GM12878 (cell line): ENCODE measurements at regions not wholly inside any gene's neighbourhood (a gene's known extent, or its start where the extent isn't known, plus 50 kb on each side); places are given as distances from the start of the nearest gene placed in this dataset.

Source experiments
- ATF3 ChIP-seq: IDR thresholded peaks from 2 replicates; pipeline ENCODE4 v1.6.1; 2011; ENCODE audit warnings: low read depth, mild to moderate bottlenecking, low read length, moderate library complexity, borderline replicate concordance; ENCODE audit errors: extremely low read depth
- DPF2 ChIP-seq: fragments of 450-650 bp; IDR thresholded peaks from 2 replicates; pipeline ENCODE4 v1.6.1; 2017; ENCODE audit warnings: mild to moderate bottlenecking
- ETV6 ChIP-seq, 2 experiments: fragments of 450-650 bp in 1 of 2; IDR thresholded peaks in 1 of 2; conservative IDR thresholded peaks in 1 of 2; 2 replicates each; pipeline ENCODE4 v1.6.1; 2014; ENCODE audit warnings: antibody characterized with exemption in 1 of 2, borderline replicate concordance in 1 of 2, low read depth in 1 of 2, mild to moderate bottlenecking in 1 of 2, moderate library complexity in 1 of 2
- EZH2 ChIP-seq: IDR thresholded peaks from 2 replicates; pipeline ENCODE4 v1.6.1; 2012; ENCODE audit warnings: low read depth, mild to moderate bottlenecking, control low read depth, inconsistent platforms, low read length, borderline replicate concordance; ENCODE audit not compliant: control insufficient read depth
- FOS ChIP-seq: IDR thresholded peaks from 3 replicates; pipeline ENCODE4 v1.6.1; 2011; ENCODE audit warnings: borderline replicate concordance; ENCODE audit not compliant: insufficient read length; ENCODE audit errors: extremely low read depth
- GABPA ChIP-seq: IDR thresholded peaks from 2 replicates; pipeline ENCODE4 v1.6.1; 2014; ENCODE audit warnings: antibody characterized with exemption, low read depth, mild to moderate bottlenecking, inconsistent platforms
- POLR2A ChIP-seq: IDR thresholded peaks from 2 replicates; pipeline ENCODE4 v1.6.1; 2011; ENCODE audit warnings: low read depth, mild to moderate bottlenecking, low read length
- REST ChIP-seq: IDR thresholded peaks from 2 replicates; pipeline ENCODE4 v1.6.1; 2012; ENCODE audit warnings: mild to moderate bottlenecking, low read depth, low read length
- SIN3A ChIP-seq: IDR thresholded peaks from 2 replicates; pipeline ENCODE4 v1.6.1; 2012; ENCODE audit warnings: low read depth, low read length, improper control_type of control experiment
- SKIL ChIP-seq: fragments of 450-650 bp; IDR thresholded peaks from 2 replicates; pipeline ENCODE4 v1.6.1; 2017; ENCODE audit warnings: mild to moderate bottlenecking, low read depth, inconsistent platforms; ENCODE audit not compliant: poor library complexity, severe bottlenecking
- SREBF1 ChIP-seq: IDR thresholded peaks from 2 replicates; pipeline ENCODE4 v1.6.1; 2012; ENCODE audit warnings: mild to moderate bottlenecking, low read length
- TAF1 ChIP-seq: IDR thresholded peaks from 2 replicates; pipeline ENCODE4 v1.6.1; 2011; ENCODE audit warnings: mild to moderate bottlenecking, low read depth, low read length, borderline replicate concordance

GRCh38 chrX:7233580-7234406 lies 85.8 kb upstream of the PUDP start:
- TF ChIP-seq TAF1 (no peak), ATF3 (no peak), POLR2A (no peak), SREBF1 (no peak), GABPA (no peak), EZH2 (no peak), ETV6 (conservative IDR thresholded peaks at IDR 0.05 in 1 of 2, IDR thresholded peaks at IDR 0.05 in 1 of 2; ENCODE audit: borderline replicate concordance in 1 of 2, low read depth in 1 of 2) (no peak), SIN3A (no peak), SKIL (no peak), DPF2 (no peak), FOS (no peak), REST (no peak)
